A549 (cell line): ENCODE measurements at regions not wholly inside any gene's neighbourhood (a gene's known extent, or its start where the extent isn't known, plus 50 kb on each side); places are given as distances from the start of the nearest gene placed in this dataset.

Experiments
- CTCF ChIP-seq: fragments of >200 bp; sonication (Bioruptor Twin); formaldehyde crosslinking; IDR thresholded peaks from 3 replicates; pipeline ENCODE4 v1.5.1; 2016
- MAZ ChIP-seq: fragments of 150-350 bp; IDR thresholded peaks from 2 replicates; pipeline ENCODE4 v1.6.1; 2014; ENCODE audit warnings: antibody characterized with exemption, low read depth, low read length, borderline replicate concordance
- POLR2A ChIP-seq: IDR thresholded peaks from 2 replicates; pipeline ENCODE4 v1.6.1; 2012; ENCODE audit warnings: mild to moderate bottlenecking, low read length
- RFX5 ChIP-seq: fragments of 450-650 bp; IDR thresholded peaks from 2 replicates; pipeline ENCODE4 v1.7.1; 2014; ENCODE audit warnings: antibody characterized with exemption, mild to moderate bottlenecking, moderate library complexity

DNA sequence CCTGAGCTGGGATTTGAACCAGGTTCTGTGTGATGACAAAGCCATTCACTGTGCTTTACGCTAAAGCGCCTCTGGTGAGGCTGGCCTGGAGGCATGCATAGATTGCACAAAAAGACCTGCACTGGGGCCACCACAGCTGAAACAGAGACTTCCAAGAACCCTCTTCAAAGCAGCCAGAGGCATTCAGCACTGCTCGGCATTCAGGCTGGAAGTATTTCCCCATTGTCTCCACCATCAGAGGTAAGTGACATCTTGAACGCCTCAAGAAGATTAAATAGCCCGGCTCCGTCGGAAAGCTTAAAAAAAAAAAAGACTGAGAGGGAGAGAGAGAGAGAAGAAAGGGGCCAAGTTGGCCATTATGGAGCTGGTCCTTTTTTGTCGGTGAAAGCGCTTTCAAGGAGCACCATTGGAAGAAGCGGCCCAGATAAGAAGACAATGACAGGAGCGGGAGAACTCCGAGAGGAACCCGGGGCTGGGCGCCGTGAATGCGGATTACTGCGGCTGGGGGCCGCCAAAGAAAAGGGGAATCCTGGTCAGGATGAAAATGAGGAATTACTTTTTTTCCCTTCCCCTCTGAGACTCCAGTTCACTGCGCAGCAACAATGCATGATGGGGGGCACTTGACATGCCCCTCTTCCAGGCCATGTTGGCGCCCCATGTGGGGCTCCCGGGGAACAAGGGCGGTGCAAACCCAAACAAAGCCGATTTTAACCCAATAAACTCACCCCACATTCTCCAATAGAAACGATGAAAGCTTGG, 228.3 kb downstream of the MYCN start:
- TF ChIP-seq CTCF = no peak
- no peak for TF ChIP-seq POLR2A
- TF ChIP-seq MAZ = no peak
- TF ChIP-seq RFX5 = no peak
